GM19438 (cell line): ENCODE measurements at regions not wholly inside any gene's neighbourhood (a gene's known extent, or its start where the extent isn't known, plus 50 kb on each side); places are given as distances from the start of the nearest gene placed in this dataset.

Experiments
- ATAC-seq: cut with Tn5 transposase; IDR thresholded peaks from one replicate; pipeline ENCODE4 v1.9.1; 2021; ENCODE audit warnings: low read depth; ENCODE audit not compliant: unreplicated experiment

GRCh38 chr22:49476176-49476575 lies 351.5 kb downstream of the BRD1 start:
- no peak for ATAC-seq

DNA sequence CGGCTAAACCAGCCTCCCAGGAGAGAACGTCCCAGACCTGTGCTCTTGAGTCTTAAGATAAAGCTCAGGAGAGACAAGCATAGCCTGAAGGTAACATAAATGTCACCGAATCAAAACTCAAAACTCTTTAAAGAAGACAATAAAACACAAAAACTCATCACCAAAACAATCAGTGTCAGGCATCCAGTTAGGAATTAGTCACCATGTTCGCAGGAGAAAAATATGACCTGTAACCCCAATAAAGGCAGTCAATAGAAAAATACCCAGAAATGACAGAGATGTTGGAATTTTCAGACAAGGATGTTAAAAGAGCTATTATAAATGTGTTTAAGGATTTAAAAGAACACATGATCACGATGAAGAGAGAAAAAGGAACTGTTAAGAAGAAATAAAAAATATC lies 352.4 kb downstream of the BRD1 start:
- ATAC-seq = no peak

DNA sequence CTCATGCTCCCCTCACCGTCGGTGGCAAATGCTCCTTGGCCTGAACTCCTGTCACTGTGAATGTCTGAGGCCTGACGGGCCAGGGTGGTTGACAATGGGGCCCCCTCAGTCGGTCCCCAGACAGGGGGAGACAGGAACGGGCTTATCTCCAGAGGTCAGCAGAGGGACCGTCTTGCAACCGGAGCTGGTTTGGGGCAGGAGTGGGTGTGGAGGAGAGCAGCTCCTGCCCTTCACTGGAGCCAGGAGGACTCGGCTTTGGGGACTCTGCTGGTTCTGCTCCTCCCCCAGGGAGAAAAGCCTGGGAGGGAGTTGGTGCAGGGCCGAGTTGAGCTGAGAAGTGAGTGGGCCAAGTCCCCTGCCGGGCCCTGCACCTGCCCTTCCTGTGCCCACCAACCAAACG lies 354.4 kb downstream of the BRD1 start:
- ATAC-seq = no peak

DNA sequence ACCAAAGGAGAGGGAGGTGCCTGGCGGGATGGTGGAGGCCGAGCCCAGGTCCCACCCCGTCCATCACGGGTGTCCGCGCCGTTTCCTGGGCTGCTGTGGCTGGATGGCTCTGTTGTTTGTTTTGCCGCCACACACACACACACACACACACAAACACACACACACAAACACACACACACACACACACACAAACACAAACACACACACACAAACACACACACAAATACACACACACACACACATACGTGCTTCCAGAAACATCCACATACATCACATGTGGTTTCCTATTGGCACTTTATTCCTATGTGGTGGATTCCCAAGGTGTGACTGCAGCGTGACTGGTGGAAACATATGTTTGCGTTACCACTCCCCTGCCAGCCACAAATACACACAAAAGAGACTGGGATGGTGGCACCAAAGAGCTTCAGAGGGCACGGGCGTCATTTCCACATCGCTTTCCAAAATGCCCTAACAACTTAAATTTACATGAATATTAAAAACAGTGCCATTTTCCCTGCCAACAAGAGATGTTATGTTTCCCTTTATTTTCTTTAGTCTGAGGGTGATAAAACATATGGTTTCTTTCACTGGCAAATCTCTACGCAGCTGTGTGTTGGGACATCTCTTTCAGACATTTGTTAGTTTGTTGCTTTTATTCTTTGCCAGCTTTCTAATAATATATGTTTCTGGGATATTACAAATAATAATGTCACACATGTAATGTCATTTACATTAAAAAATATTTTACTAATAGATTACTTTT lies 356.8 kb downstream of the BRD1 start:
- ATAC-seq = no peak

DNA sequence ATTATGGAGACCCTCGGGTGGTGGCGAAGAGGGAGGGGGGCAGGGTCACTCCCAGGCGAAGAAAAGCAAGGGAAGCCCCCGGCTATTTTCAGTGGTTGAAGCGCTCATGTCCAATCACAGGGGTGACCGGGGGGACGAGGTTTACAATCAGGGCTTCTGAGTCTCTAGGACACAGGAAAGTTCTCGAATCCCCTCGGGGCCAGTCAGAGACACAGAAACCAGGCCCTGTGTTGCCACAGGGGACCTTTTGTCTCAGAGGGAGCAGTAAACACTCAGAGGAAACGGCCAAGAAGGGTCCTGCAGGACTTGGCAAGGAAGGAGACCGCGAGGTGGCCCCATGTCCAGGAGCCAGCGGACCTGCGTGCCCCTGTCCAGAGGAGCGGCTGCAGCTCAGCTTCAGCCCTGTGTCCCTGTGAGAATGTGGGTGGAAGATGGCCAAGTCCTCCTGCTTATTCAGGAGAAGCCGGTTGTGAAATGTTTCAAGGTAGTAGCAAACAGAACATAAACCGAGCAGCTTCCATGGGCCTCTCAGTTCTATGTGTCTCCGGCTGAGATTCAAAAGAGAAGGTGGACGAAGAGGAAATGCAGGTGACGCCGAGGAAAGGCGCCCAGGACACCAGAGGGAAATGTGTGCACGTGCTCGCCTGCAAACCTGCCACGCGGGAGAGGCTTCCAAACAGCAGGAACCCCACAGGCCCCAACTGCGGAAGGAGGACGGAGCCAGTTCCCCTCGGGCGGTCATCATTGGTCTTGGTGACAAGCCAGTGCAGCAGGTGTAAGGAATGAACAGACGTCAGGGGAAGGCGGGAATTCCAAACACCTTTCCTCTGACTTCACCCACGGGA lies 357.6 kb downstream of the BRD1 start:
- ATAC-seq = no peak

DNA sequence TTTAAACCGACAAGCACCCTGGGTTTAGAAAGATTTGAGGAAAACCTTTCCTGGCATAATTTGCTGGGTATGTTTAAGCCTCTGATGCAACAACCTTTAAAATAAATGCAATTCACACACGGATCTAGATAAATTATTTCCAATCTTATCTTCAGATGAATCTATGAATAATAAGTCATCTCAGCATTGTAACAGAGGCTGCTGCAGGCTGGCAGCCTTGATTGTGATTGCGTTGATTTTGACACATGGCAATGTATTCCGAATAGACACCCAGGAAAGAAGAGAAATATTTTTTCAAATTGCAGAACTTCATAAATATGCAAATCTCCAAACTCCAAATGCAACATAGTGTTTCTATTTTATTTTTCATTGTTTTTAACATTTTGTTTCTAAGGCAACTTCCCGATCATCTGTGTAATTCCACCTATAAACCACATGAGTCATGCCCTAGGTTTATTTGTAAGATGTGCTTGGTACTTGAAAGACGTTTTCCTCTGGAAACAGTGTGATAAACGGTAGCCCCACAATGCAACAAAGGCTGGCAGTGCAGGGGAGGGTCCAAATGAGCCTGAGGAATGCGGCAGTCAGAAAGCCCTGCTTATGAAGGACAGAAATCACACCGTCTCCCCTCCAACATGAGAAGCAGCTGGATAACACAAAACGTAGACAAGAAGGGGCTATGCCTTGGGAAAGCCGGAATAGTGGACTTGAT lies 359.0 kb downstream of the BRD1 start:
- no peak for ATAC-seq

DNA sequence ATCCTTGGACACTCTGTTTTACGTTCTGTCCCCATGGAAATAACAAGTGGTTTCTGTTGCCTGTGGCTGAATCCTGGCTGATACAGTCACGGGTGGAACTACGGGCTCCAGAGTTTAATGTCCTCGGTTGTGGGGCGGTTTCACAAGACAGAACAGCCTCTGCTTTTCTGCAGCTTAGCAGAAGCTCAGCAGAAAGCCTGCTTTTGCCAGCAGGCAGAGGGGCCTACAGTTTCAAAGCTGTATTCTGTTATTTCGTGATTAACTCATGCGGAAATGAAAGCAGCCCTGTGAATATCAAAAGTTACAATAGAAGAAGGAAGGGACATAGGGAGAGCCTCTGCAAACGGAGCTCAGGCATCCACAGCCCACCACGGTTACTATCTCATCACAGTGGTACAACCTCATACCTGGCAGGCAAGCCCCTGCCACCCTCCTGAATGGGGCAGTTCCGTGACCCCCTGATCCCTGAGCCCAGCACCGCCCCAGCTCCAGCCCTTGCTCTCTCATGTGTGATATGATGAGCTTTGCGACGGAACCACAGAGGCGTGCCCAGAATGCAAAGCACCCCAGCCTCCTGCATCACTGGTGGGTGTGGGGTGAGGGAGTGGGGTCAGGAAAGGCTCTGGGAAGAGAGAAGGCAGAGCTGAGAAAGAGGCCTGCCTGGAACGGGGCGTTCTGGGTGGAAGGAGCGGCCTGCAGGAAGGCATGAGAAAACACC lies 360.6 kb downstream of the BRD1 start:
- no peak for ATAC-seq

GRCh38 chr22:49464037-49464436 lies 363.6 kb downstream of the BRD1 start:
- no peak for ATAC-seq

DNA sequence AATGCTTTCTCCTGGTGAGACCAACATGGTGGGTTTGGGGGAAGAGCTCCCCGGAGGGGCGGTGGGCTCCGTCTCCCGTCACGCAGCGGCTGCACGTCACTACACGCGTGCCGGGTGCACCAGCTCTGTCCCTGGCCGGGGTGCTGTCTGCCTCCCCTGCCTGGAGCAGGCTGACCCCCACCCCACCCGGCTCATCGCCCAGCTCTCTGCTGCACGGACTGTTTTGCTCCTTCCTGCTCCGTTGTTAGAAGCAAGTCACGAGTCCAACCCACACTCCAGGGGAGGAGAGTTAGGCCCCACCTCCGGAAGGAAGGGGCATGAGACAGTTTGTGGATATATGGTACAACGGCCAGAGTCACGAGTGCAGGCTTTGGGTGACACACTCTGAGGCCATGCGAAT lies 364.9 kb downstream of the BRD1 start:
- no peak for ATAC-seq

GRCh38 chr22:49462291-49462690 lies 365.4 kb downstream of the BRD1 start:
- ATAC-seq = no peak

GRCh38 chr22:49461674-49462073 lies 366.0 kb downstream of the BRD1 start:
- no peak for ATAC-seq

- no peak for ATAC-seq
Measured at GRCh38 chr22:49460592-49461281, 366.9 kb downstream of the BRD1 start.

GRCh38 chr22:49460091-49460490 lies 367.6 kb downstream of the BRD1 start:
- no peak for ATAC-seq

GRCh38 chr22:49458708-49459099 lies 369.0 kb downstream of the BRD1 start:
- no peak for ATAC-seq

- ATAC-seq = no peak
Measured at GRCh38 chr22:49457946-49458707, 369.5 kb downstream of the BRD1 start.

GRCh38 chr22:49457146-49457545 lies 370.5 kb downstream of the BRD1 start:
- ATAC-seq = no peak

DNA sequence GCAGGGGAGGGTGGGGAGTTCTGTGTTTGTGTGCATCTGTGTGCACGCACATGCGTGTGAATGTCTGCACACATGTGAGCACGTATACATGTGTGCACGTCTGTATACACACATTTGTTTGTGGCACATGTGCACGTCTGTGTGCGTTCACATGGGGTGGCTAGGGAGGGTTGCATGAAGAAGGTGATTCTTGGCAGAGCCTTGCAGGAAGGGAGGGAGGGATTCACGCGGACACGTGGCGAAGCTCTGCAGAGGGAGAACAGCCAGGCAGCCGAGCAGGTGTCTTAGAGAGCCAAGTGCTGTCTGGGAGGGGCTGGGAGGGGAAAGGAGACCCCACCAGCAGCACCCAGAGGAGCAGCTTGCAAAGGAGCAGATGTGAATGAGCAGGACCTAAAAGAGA lies 372.1 kb downstream of the BRD1 start:
- no peak for ATAC-seq

- no peak for ATAC-seq
Measured at GRCh38 chr22:49454726-49455125, 372.9 kb downstream of the BRD1 start.

- ATAC-seq = no peak
Measured at GRCh38 chr22:49453771-49454170, 373.9 kb downstream of the BRD1 start.
